IPS DF 6.9 (cell line): ENCODE measurements at regions not wholly inside any gene's neighbourhood (a gene's known extent, or its start where the extent isn't known, plus 50 kb on each side); places are given as distances from the start of the nearest gene placed in this dataset.

Experiments used
- DNase-seq: peaks from one replicate; pipeline ENCODE4 v3.0.0-alpha.2; 2013; ENCODE audit warnings: low read depth, low spot score
- H3K27ac ChIP-seq: one replicate; pipeline ENCODE4 v1.5.1; 2013; ENCODE audit warnings: low read length, control low read depth
- H3K27me3 ChIP-seq: 2 replicates; pipeline ENCODE4 v1.6.1; 2013; ENCODE audit warnings: mild to moderate bottlenecking, low read length; ENCODE audit not compliant: control insufficient read depth, insufficient read depth
- H3K36me3 ChIP-seq: 2 replicates; pipeline ENCODE4 v1.6.1; 2013; ENCODE audit warnings: low read length; ENCODE audit not compliant: control insufficient read depth, insufficient read depth
- H3K4me1 ChIP-seq: 2 replicates; pipeline ENCODE4 v1.6.1; 2013; ENCODE audit warnings: low read length; ENCODE audit not compliant: control insufficient read depth, insufficient read depth
- H3K4me3 ChIP-seq: 2 replicates; pipeline ENCODE4 v1.5.1; 2013; ENCODE audit warnings: mild to moderate bottlenecking, low read length
- H3K9me3 ChIP-seq: 2 replicates; pipeline ENCODE4 v1.6.1; 2013; ENCODE audit warnings: low read length, inconsistent platforms; ENCODE audit not compliant: control insufficient read depth, insufficient read depth
- WGBS: extraction: QIAGEN DNeasy Blood & Tissue Kit; methylation state at CpG from one replicate; pipeline ENCODE4 v1.1.7; 2013; ENCODE audit warnings: mixed read lengths, missing lambda C conversion rate; ENCODE audit not compliant: insufficient read length, insufficient coverage; 5-methylcytosine and 5-hydroxymethylcytosine counted together

DNA sequence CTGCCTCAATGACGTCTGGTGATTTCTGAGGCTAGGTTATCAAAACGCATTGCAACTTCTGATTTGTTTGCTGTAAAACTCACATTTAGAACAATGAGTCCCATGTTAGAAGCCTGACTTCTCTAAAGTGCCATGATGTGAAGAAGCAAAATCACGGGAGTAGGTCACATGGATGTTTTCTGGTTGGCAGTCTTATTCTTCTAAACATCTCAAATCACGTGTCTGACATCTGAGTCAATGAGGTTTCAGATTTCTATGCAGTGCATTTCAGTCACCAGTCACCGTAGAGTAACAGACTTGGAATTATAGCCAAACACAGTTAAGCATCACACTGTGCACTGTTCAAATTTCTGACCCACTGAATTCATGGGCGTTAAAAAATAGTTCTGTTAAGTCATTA, 482.1 kb downstream of the TMA16 start:
- Histone ChIP-seq H3K27ac (no peak overlapping the region), H3K36me3 (no peaks in the 10 kb centered on the region), H3K9me3 (no peaks in the 10 kb centered on the region), H3K4me3 (no peak overlapping the region), H3K4me1 (no peaks in the 10 kb centered on the region), H3K27me3 (no peaks in the 10 kb centered on the region)
- DNase-seq = no peak
- WGBS = no CpG with 5 or more reads among the region's 6 CpGs

DNA sequence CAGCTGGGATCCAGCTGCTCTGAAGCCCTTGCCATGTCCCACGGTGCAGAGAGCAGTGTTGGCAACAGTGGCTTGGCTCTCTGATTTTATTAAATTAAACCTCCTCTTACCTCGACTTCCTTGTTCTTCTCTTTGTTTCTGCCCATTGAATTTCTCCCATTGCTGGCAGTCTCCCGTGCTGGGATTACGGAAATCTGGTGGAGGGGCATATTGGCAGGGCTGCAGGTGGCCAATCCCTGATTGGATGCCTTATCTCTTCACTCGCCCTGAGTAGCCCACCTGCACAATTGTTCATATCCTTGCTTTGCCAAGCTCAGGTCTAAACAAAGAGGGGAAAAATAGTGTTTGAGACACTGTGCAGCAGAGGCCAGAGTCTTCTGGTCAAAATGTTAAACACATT, 493.9 kb downstream of the TMA16 start:
- peaks cover 1% of the 10 kb centered on the region; the same call in 1 of the 2 replicates for H3K4me1 ChIP-seq
- no peaks in the 10 kb centered on the region for H3K27me3 ChIP-seq
- no peak overlapping the region for H3K27ac ChIP-seq
- H3K9me3 ChIP-seq = no peaks in the 10 kb centered on the region
- WGBS = no CpG with 5 or more reads among the region's 5 CpGs
- H3K36me3 ChIP-seq = no peaks in the 10 kb centered on the region
- DNase-seq = no peak
- no peak overlapping the region for H3K4me3 ChIP-seq

DNA sequence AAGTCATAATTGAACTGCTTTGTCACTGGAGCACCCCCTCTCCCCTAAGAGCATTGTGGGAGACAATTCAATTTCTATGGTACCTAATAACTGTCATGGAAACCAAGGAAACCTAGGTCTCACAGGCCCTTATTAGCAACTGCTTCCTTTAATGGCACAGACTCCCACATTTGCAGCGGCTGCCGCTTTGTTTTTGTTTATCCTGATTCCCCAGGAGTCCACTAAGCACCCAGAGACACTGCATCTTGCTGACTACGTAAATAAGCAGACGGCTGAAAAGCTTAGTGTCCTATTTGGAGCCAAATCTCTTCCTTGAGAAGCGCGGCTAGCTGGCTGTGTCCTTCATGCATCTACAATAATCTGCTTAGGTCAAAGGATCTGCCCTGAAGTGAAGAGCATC, 494.4 kb downstream of the TMA16 start:
- no peak overlapping the region for H3K4me3 ChIP-seq
- no peaks in the 10 kb centered on the region for H3K9me3 ChIP-seq
- no peaks in the 10 kb centered on the region for H3K27me3 ChIP-seq
- peaks cover 1% of the 10 kb centered on the region; the same call in 1 of the 2 replicates for H3K4me1 ChIP-seq
- no peak for DNase-seq
- no CpG with 5 or more reads among the region's 6 CpGs for WGBS
- H3K27ac ChIP-seq = no peak overlapping the region
- H3K36me3 ChIP-seq = no peaks in the 10 kb centered on the region

- no peaks in the 10 kb centered on the region for H3K9me3 ChIP-seq
- no peaks in the 10 kb centered on the region for H3K27me3 ChIP-seq
- H3K36me3 ChIP-seq = no peaks in the 10 kb centered on the region
- no peak for DNase-seq
- no peak overlapping the region for H3K27ac ChIP-seq
- H3K4me3 ChIP-seq = no peak overlapping the region
- WGBS = no CpG with 5 or more reads among the region's 3 CpGs
- H3K4me1 ChIP-seq = peaks cover 1% of the 10 kb centered on the region; the same call in 1 of the 2 replicates
Measured at GRCh38 chr4:163991298-163991865, 496.9 kb downstream of the TMA16 start.

DNA sequence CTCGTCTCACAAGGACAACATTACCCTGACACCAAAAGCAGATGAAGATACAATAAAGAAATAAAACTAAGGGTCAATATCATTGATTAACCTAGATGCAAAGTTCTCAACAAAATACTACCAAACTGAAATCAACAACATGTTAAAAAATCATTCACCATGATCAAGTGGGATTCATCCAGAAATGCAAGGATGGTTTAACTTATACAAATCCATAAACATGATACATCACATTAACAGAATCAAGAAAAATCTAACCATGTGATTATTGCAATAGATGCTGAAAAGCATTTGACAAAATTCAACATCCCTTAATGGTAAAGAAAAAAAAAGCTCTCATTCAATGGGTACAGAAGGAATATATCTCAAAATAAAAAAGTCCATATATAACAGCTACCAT, 514.9 kb downstream of the TMA16 start:
- H3K27ac ChIP-seq = no peak overlapping the region
- H3K27me3 ChIP-seq = no peaks in the 10 kb centered on the region
- no peak overlapping the region for H3K4me3 ChIP-seq
- no CpG with 5 or more reads among the region's 1 CpG for WGBS
- H3K36me3 ChIP-seq = no peaks in the 10 kb centered on the region
- no peak for DNase-seq
- H3K9me3 ChIP-seq = no peaks in the 10 kb centered on the region
- H3K4me1 ChIP-seq = 0 out of 2 replicates have a peak, but pooled peaks cover 1% of the 10 kb centered on the region

GRCh38 chr4:164011791-164012190, 517.3 kb downstream of the TMA16 start:
- Histone ChIP-seq H3K4me3 (no peak overlapping the region), H3K27ac (no peak overlapping the region), H3K36me3 (no peaks in the 10 kb centered on the region), H3K27me3 (no peaks in the 10 kb centered on the region), H3K4me1 (0 out of 2 replicates have a peak, but pooled peaks cover 1% of the 10 kb centered on the region), H3K9me3 (no peaks in the 10 kb centered on the region)
- WGBS = no CpG with 5 or more reads among the region's 4 CpGs
- DNase-seq = no peak

DNA sequence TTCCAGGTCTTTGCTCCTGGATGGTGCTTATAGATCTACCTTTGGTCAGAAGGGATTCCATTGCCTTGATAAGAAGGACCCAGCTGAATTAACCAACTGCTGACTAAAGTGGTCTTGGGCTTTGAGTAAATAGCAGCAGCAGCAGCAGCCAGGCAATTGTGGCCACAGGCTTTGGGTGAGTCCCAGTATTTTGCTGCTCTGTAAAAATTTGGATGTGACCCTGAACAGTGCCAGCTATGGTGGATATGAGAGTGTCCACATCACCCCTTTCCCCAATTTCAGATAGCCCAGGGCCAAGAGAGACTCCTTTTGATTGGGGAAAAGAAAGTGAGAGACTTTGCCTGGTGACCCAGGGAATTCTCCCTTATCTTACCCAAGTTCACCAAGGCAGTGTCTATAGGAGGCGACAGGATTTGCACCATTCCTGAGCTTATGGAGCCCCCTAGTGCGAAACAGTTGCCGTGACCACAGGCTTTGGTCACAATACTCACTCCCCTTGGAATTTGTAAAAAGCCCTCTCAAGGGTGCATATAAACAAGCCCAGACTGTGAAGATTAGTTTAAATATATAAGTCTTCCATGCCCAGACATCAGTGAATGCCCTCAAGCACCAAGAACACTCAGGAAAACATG, 518.0 kb downstream of the TMA16 start:
- H3K9me3 ChIP-seq = no peaks in the 10 kb centered on the region
- WGBS = no CpG with 5 or more reads among the region's 3 CpGs
- no peak overlapping the region for H3K27ac ChIP-seq
- H3K4me1 ChIP-seq = 0 out of 2 replicates have a peak, but pooled peaks cover 1% of the 10 kb centered on the region
- H3K27me3 ChIP-seq = no peaks in the 10 kb centered on the region
- no peak overlapping the region for H3K4me3 ChIP-seq
- peak; percentile 52 for DNase-seq
- no peaks in the 10 kb centered on the region for H3K36me3 ChIP-seq

- DNase-seq = no peak
- Histone ChIP-seq H3K4me1 (no peaks in the 10 kb centered on the region), H3K9me3 (no peaks in the 10 kb centered on the region), H3K27me3 (no peaks in the 10 kb centered on the region), H3K4me3 (no peak overlapping the region), H3K36me3 (no peaks in the 10 kb centered on the region), H3K27ac (no peak overlapping the region)
Measured at GRCh38 chr4:164021947-164022346, 527.5 kb downstream of the TMA16 start.

GRCh38 chr4:164023214-164023613, 528.7 kb downstream of the TMA16 start:
- Histone ChIP-seq H3K27ac (no peak overlapping the region), H3K27me3 (no peaks in the 10 kb centered on the region)
- DNase-seq = no peak

DNA sequence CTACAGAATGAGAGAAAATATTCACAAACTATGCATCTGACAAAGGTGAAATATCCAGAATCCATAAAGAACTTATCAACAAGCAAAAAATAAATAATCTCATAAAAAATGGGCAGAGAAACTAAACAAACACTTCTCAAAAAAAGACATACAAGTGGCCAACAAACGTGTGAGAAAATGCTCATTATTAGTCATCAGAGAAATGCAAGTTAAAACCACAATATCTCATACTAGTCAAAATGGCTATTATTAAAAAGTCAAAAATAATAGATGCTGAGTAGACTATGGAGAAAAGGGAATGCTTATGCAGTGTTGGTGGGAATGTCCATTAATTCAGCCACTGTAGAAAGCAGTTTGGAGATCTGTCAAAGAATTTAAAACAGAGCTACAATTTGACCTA, 533.3 kb downstream of the TMA16 start:
- Histone ChIP-seq H3K9me3 (no peaks in the 10 kb centered on the region), H3K4me1 (no peaks in the 10 kb centered on the region), H3K4me3 (no peak overlapping the region), H3K27me3 (no peaks in the 10 kb centered on the region), H3K36me3 (no peaks in the 10 kb centered on the region), H3K27ac (no peak overlapping the region)
- no peak for DNase-seq
- no CpG with 5 or more reads among the region's 1 CpG for WGBS

More at GRCh38 chr4:164023214-164023613, 528.7 kb downstream of the TMA16 start:
- Histone ChIP-seq H3K9me3 (no peaks in the 10 kb centered on the region), H3K4me1 (no peaks in the 10 kb centered on the region), H3K4me3 (no peak overlapping the region), H3K36me3 (no peaks in the 10 kb centered on the region)

- WGBS = no CpG with 5 or more reads among the region's 1 CpG
Measured at GRCh38 chr4:164039482-164039881, 545.0 kb downstream of the TMA16 start.

More at GRCh38 chr4:164039482-164039881, 545.0 kb downstream of the TMA16 start:
- no peaks in the 10 kb centered on the region for H3K36me3 ChIP-seq
- no peak overlapping the region for H3K27ac ChIP-seq
- H3K9me3 ChIP-seq = no peaks in the 10 kb centered on the region; the same call in 1 of the 2 replicates
- no peaks in the 10 kb centered on the region for H3K27me3 ChIP-seq
- no peak overlapping the region for H3K4me3 ChIP-seq
- no peak for DNase-seq
- H3K4me1 ChIP-seq = no peaks in the 10 kb centered on the region
